ENCODE measurements at regions not wholly inside any gene's neighbourhood (a gene's known extent, or its start where the extent isn't known, plus 50 kb on each side); places are given as distances from the start of the nearest gene placed in this dataset.

DNA sequence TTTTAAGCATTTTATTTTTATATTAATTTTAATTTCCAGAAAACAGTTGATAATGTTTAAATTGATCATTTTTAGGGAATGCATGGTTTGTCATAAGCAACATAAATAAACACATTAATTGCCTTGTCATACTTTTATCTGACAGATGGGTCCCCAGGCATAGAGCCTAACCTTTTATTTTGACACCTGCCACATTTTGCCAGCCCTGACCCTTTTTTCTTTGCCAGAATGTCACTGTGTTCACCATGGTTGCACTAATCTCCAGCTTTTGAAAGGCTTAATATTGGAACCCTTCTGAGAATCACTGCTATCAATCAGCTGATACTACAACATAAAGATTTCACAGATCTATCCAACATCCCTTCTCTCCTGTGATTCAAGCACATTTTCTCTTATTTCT, 56.0 kb upstream of the DPYD start:
- no peak for DNase-seq (ENCODE audit: low read depth in 2 of 2)

Data from stimulated activated CD4-positive, alpha-beta T cell treated with anti-CD3 and anti-CD28 coated beads, Interleukin-1b, Interleukin-23, amount 100 ng/mL, for 1 hour (primary cell).